Tibial artery (tissue), 4 donors: ENCODE measurements at regions not wholly inside any gene's neighbourhood (a gene's known extent, or its start where the extent isn't known, plus 50 kb on each side); places are given as distances from the start of the nearest gene placed in this dataset.

ENCODE experiments used
- DNase-seq, 2 donors: peaks; one replicate each; pipeline ENCODE4 v3.0.0-alpha.2; 2019
- H3K27ac ChIP-seq, 2 donors: fragments of 200-600 bp; sonication (generic) in 1 of 2; 1 replicate in 1 of 2; 2 replicates in 1 of 2; pipeline ENCODE4 v1.5.1; 2018 to 2019; ENCODE audit warnings: mild to moderate bottlenecking in 1 of 2
- H3K27me3 ChIP-seq, 2 donors: fragments of 200-600 bp; sonication (generic) in 1 of 2; one replicate each; pipeline versions ENCODE4 v1.5.1 to v1.6.0; 2016 to 2019
- H3K36me3 ChIP-seq, 3 donors: fragments of 200-600 bp; sonication (generic) in 2 of 3; one replicate each; pipeline ENCODE4 v1.5.1; 2016 to 2019; ENCODE audit warnings: mild to moderate bottlenecking in 2 of 3
- H3K4me1 ChIP-seq, 4 donors: fragments of 200-600 bp; sonication (generic) in 2 of 4; 1 replicate in 3 of 4; 2 replicates in 1 of 4; pipeline ENCODE4 v1.5.1; 2016 to 2019
- H3K4me3 ChIP-seq, 2 donors: fragments of 200-600 bp; sonication (generic) in 1 of 2; 1 replicate in 1 of 2; 2 replicates in 1 of 2; pipeline ENCODE4 v1.5.1; 2018 to 2019; ENCODE audit warnings: mild to moderate bottlenecking in 2 of 2
- H3K9me3 ChIP-seq, 3 donors: fragments of 200-600 bp; sonication (generic) in 1 of 3; one replicate each; pipeline ENCODE4 v1.5.1; 2016 to 2019
- CTCF ChIP-seq, 2 experiments: fragments of 200-600 bp in 1 of 2; fragments of 450-650 bp in 1 of 2; IDR thresholded peaks; one replicate each; pipeline ENCODE4 v1.5.1; 2017 to 2019; ENCODE audit warnings: antibody characterized with exemption in 2 of 2, mild to moderate bottlenecking in 1 of 2, moderate library complexity in 1 of 2
- intact Hi-C: fragments of 100-400 bp; cut with DNase I; formaldehyde crosslinking; loops from one replicate; pipeline ENCODE4 v1.15.0; 2023; ENCODE audit warnings: low total_unique reads

GRCh38 chr12:69056743-69057515, 124.0 kb upstream of the CPM start:
- no peaks in the 10 kb centered on the region for H3K36me3 ChIP-seq
- no peaks in the 10 kb centered on the region for H3K27me3 ChIP-seq
- TF ChIP-seq CTCF (IDR thresholded peaks at IDR 0.05) = no peak
- peaks cover 0 to 11% (median 8%) of the 10 kb centered on the region in 4 donors for H3K4me1 ChIP-seq
- no peak for DNase-seq
- H3K4me3 ChIP-seq = no peak overlapping the region
- intact Hi-C loops = no loop called here
- no peaks in the 10 kb centered on the region for H3K9me3 ChIP-seq
- H3K27ac ChIP-seq = no peak overlapping the region

- Histone ChIP-seq H3K36me3 (no peaks in the 10 kb centered on the region), H3K9me3 (no peaks in the 10 kb centered on the region), H3K4me3 (no peak overlapping the region), H3K27ac (no peak overlapping the region), H3K27me3 (no peaks in the 10 kb centered on the region), H3K4me1 (peaks cover 0 to 9% (median 4%) of the 10 kb centered on the region in 4 donors)
- no peak for TF ChIP-seq CTCF (IDR thresholded peaks at IDR 0.05)
- no peak for DNase-seq
- intact Hi-C loops = no loop called here
Measured at GRCh38 chr12:69057742-69058141, 124.8 kb upstream of the CPM start.

GRCh38 chr12:69059465-69060457, 126.8 kb upstream of the CPM start:
- Histone ChIP-seq H3K27ac (no peak overlapping the region), H3K36me3 (no peaks in the 10 kb centered on the region), H3K27me3 (no peaks in the 10 kb centered on the region), H3K9me3 (no peaks in the 10 kb centered on the region), H3K4me3 (no peak overlapping the region), H3K4me1 (no peaks in the 10 kb centered on the region)
- intact Hi-C loops = no loop called here
- TF ChIP-seq CTCF (IDR thresholded peaks at IDR 0.05) = no peak
- DNase-seq = no peak

GRCh38 chr12:69061574-69061973, 128.6 kb upstream of the CPM start:
- intact Hi-C loops = no loop called here
- Histone ChIP-seq H3K4me1 (no peaks in the 10 kb centered on the region), H3K9me3 (no peaks in the 10 kb centered on the region), H3K36me3 (no peaks in the 10 kb centered on the region), H3K4me3 (no peak overlapping the region), H3K27ac (no peak overlapping the region), H3K27me3 (no peaks in the 10 kb centered on the region)
- TF ChIP-seq CTCF (IDR thresholded peaks at IDR 0.05) = no peak
- DNase-seq = no peak

- Histone ChIP-seq H3K9me3 (no peaks in the 10 kb centered on the region), H3K36me3 (no peaks in the 10 kb centered on the region), H3K27me3 (no peaks in the 10 kb centered on the region), H3K4me3 (no peak overlapping the region), H3K27ac (no peak overlapping the region), H3K4me1 (no peaks in the 10 kb centered on the region)
- DNase-seq = no peak
- intact Hi-C loops = no loop called here
- TF ChIP-seq CTCF (IDR thresholded peaks at IDR 0.05) = no peak
Measured at GRCh38 chr12:69062621-69063237, 129.8 kb upstream of the CPM start.
